ENCODE measurements at regions not wholly inside any gene's neighbourhood (a gene's known extent, or its start where the extent isn't known, plus 50 kb on each side); places are given as distances from the start of the nearest gene placed in this dataset.

DNA sequence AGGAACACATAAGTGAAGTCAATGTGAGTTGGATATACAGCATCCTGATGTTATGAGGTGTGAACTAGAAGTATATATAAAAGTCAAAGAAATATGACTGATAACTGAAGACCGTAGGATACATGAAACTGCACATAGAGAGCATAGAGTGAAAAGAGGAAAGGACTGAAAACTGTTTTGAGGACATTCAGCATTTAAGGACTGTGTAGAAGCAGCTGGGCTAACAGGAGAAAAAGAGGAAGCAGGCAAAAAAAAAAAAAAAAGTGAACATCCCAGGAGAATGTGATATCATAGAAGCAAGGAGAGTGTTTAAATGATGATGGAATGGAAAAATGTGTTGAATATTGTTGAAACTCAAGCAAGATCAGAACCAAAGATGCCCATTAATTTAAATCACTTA lies 363.5 kb downstream of the PCDH20 start (continued):
- TF ChIP-seq, protein P1, sequence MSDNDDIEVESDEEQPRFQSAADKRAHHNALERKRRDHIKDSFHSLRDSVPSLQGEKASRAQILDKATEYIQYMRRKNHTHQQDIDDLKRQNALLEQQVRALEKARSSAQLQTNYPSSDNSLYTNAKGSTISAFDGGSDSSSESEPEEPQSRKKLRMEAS (IDR thresholded peaks at IDR 0.05) = no peak
